ENCODE measurements at regions not wholly inside any gene's neighbourhood (a gene's known extent, or its start where the extent isn't known, plus 50 kb on each side); places are given as distances from the start of the nearest gene placed in this dataset.

DNA sequence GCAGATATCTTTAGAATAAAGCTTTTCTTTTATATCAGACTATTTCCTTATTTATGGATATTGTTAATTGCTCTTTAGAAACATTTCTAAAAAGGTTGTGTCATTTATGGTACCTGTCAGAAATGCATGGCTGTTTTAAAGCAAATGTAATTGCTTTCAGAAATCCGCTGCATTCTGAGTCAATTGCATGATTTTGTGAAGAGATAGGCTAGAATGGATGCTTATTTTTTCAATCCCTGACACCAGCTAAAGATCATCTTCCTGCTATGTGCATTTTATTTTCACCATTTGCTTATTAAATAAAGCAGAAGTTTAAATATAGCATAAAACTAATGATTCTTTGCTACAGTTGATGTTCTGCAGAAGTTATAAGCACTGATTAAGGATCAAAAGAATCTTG, 170.2 kb upstream of the C9orf72 start:
- no peaks in the 10 kb centered on the region for H3K4me1 ChIP-seq
- no peak overlapping the region for H3K4me3 ChIP-seq (ENCODE audit: low read depth, low read length)
- no peak for TF ChIP-seq CTCF (IDR thresholded peaks at IDR 0.05; ENCODE audit: low read depth, low read length)

DNA sequence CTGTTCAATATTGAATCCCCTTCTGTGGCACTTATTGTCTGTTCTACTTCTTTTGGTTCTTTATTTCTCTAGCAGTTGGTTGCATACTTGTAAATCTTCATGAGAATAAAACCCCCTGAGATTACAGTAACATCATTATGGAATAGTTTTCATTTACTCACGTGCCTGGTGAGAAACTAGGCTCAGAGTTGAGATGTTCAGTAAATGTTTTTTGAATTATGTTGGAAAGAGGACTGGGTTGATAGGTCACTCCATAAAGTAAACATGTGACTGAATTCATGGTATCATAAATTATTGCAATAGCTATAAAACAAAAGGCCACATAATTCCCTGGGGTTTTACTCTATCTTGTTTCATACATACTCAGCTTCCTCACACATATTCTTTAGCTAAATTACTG, 174.2 kb upstream of the C9orf72 start:
- H3K4me1 ChIP-seq = no peaks in the 10 kb centered on the region; the same call in 1 of the 2 replicates
- H3K9me3 ChIP-seq = no peaks in the 10 kb centered on the region
- H3K27me3 ChIP-seq = no peaks in the 10 kb centered on the region
- DNase-seq = no peak
- H3K4me3 ChIP-seq (ENCODE audit: low read depth, low read length) = no peak overlapping the region
- no peaks in the 10 kb centered on the region for H3K36me3 ChIP-seq
- no peak for TF ChIP-seq CTCF (IDR thresholded peaks at IDR 0.05; ENCODE audit: low read depth, low read length)

More for the DNA sequence above, 170.2 kb upstream of the C9orf72 start:
- Histone ChIP-seq H3K9me3 (no peaks in the 10 kb centered on the region; the same call in 1 of the 2 replicates), H3K27me3 (no peaks in the 10 kb centered on the region), H3K36me3 (no peaks in the 10 kb centered on the region)
- no peak for DNase-seq

GRCh38 chr9:27749838-27750237, 176.6 kb upstream of the C9orf72 start:
- Histone ChIP-seq H3K4me3 (ENCODE audit: low read depth, low read length) (no peak overlapping the region), H3K27me3 (no peaks in the 10 kb centered on the region), H3K4me1 (no peaks in the 10 kb centered on the region; the same call in 1 of the 2 replicates), H3K36me3 (no peaks in the 10 kb centered on the region), H3K9me3 (no peaks in the 10 kb centered on the region; the same call in 1 of the 2 replicates)
- DNase-seq = no peak
- no peak for TF ChIP-seq CTCF (IDR thresholded peaks at IDR 0.05; ENCODE audit: low read depth, low read length)

DNA sequence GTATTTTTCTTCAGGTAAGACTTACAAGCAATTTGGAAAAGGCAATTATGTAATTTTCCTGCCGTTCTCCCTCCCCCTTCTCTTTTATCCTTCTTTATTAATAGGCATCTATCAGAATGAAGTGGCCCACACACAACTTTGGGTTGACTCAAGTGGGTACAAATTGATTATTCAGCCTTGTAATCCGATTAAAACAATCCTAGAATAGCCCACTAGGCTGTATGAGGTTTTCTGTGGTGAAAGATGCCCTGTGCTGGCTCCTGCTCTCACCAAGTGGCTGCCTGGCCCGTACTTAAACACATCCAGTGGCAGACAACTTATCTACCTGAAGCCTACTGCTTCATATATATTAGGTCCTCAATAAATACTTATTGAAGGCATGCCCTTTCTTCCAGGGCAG, 177.3 kb upstream of the C9orf72 start:
- Histone ChIP-seq H3K9me3 (no peaks in the 10 kb centered on the region; the same call in 1 of the 2 replicates), H3K36me3 (no peaks in the 10 kb centered on the region), H3K27me3 (no peaks in the 10 kb centered on the region), H3K4me1 (no peaks in the 10 kb centered on the region; the same call in 1 of the 2 replicates), H3K4me3 (ENCODE audit: low read depth, low read length) (no peak overlapping the region)
- TF ChIP-seq CTCF (IDR thresholded peaks at IDR 0.05; ENCODE audit: low read depth, low read length) = no peak
- no peak for DNase-seq

DNA sequence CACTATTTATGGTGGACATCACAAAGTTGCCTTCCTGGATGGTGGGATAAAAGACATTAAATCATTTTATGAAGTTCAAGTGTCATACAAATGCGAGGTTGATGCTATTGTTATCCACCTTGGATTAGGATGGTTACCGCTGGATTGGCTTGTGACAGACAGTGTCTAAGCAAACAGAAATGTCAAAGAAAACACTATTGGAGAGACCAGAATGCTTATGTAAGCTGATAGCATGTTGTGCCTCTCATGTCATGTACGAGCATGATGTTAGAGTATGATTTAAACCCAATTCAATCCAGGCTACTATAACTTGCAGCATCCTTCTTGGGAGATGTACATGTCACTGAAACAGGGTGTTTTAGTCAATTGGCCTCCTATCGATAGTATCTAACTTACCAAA, 178.8 kb upstream of the C9orf72 start:
- DNase-seq = no peak
- Histone ChIP-seq H3K4me3 (ENCODE audit: low read depth, low read length) (no peak overlapping the region), H3K27me3 (no peaks in the 10 kb centered on the region), H3K4me1 (no peaks in the 10 kb centered on the region; the same call in 1 of the 2 replicates), H3K9me3 (no peaks in the 10 kb centered on the region; the same call in 1 of the 2 replicates), H3K36me3 (no peaks in the 10 kb centered on the region)
- TF ChIP-seq CTCF (IDR thresholded peaks at IDR 0.05; ENCODE audit: low read depth, low read length) = no peak

GRCh38 chr9:27755846-27756245, 182.6 kb upstream of the C9orf72 start:
- Histone ChIP-seq H3K4me1 (no peaks in the 10 kb centered on the region; the same call in 1 of the 2 replicates), H3K27me3 (no peaks in the 10 kb centered on the region), H3K9me3 (no peaks in the 10 kb centered on the region; the same call in 1 of the 2 replicates), H3K36me3 (no peaks in the 10 kb centered on the region), H3K4me3 (ENCODE audit: low read depth, low read length) (no peak overlapping the region)
- DNase-seq = no peak
- TF ChIP-seq CTCF (IDR thresholded peaks at IDR 0.05; ENCODE audit: low read depth, low read length) = no peak
